ENCODE measurements at regions not wholly inside any gene's neighbourhood (a gene's known extent, or its start where the extent isn't known, plus 50 kb on each side); places are given as distances from the start of the nearest gene placed in this dataset.
A peak's percentile ranks its signal among the peaks of the same experiment; 100 is the strongest.

DNA sequence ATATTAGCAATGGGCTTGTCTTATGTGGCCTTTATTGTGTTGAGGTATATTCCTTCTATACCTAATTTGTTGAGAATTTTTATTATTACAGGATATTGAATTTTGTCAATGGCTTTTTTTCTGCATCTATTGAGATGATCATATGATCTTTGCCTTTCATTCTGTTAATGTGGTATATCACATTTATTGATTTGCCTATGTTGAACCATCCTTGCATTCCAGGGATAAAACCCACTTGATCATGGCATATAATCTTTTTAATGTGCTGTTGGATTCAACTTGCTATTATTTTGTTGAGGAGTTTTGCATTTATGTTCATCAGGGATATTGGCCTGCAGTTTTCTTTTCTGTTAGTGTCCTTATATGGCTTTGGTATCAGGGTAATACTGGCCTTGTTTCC, 91.8 kb upstream of the KLF14 start:
- no peak for DNase-seq (ENCODE audit: insufficient read length)
- TF ChIP-seq POLR2AphosphoS5 (IDR thresholded peaks at IDR 0.05; ENCODE audit: low read depth, low read length): no peak
- FAIRE-seq: no peak

DNA sequence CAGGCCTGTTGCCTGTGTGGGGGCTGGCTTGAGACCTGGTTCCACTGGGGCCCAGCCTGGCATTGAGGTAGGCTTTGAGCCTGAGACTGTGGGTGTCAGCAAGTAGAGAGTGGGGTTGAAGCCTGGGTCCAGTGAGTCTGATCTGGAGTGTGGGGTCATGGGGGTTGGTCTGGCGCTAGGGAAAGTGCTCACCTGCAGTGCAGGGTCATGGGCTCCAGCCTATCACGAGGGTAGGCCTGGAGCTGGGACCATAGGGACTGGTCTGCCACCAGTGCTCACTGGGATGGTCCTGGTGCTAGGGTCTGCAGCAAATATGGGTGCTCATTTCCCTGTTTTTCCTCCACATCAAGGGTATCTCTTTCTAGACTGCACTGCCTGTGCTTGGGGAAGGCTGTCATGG, 95.4 kb upstream of the KLF14 start:
- no peak for DNase-seq (ENCODE audit: insufficient read length)
- FAIRE-seq: no peak
- TF ChIP-seq POLR2AphosphoS5 (IDR thresholded peaks at IDR 0.05; ENCODE audit: low read depth, low read length): no peak

DNA sequence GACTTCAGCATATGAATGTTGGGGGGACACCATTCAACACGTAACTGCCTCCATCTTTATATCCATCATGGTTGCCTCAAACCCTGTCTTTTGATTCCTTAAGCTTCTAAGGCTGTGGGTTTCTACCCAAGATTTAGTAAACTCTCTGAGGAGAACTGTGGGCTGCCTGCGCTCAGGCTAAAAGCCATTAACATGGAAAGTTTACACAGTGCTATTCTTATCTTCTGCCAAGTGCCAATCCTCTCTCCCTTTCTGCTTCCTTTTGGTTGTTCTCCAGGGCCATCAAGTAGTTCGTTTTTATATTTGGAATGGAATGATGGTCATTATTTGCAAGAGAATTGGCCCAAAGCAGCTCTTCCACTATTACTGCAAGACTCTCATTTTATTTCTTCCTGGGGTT, 97.3 kb upstream of the KLF14 start:
- no peak for DNase-seq (ENCODE audit: insufficient read length)
- TF ChIP-seq POLR2A (IDR thresholded peaks at IDR 0.05; ENCODE audit: low read depth, low read length) (no peak), POLR2AphosphoS5 (IDR thresholded peaks at IDR 0.05; ENCODE audit: low read depth, low read length) (no peak), TAF1 (IDR thresholded peaks at IDR 0.05; ENCODE audit: borderline replicate concordance, low read depth, low read length) (no peak)
- FAIRE-seq: no peak

DNA sequence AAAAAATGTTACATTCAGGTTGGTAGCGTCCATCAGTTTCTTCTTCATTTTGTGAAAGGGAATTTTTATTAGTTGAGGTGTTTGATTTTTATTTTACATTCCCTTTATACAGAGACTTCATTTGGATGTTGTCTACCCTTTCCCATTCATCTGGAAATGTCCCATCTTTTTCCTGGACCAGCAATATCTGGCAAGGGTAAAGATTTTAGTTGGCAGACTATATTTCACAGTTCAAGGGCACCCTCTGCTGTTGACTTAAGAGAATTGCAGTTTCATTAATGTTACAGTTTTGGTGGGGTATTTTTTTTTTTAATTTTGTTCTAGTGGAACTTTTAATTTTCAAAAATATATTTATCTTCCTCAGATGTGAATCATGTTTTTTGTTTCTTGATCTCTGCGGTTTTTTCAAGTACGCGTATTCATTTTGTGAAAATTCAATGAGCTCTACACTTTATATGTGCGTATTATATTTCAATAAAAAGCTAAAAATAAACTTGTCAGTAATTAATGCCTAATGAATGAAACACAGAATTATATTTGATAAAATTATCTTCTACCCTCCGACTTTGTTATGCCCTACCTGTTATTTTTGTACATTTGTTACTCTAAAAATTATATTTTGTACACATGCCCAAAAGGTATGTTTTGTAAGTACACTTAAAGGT, 97.9 kb upstream of the KLF14 start:
- DNase-seq (ENCODE audit: insufficient read length) (no peak), FAIRE-seq (peak; percentile 67)
- TF ChIP-seq POLR2A (IDR thresholded peaks at IDR 0.05; ENCODE audit: low read depth, low read length) (no peak), TAF1 (IDR thresholded peaks at IDR 0.05; ENCODE audit: borderline replicate concordance, low read depth, low read length) (no peak), POLR2AphosphoS5 (IDR thresholded peaks at IDR 0.05; ENCODE audit: low read depth, low read length) (no peak)

DNA sequence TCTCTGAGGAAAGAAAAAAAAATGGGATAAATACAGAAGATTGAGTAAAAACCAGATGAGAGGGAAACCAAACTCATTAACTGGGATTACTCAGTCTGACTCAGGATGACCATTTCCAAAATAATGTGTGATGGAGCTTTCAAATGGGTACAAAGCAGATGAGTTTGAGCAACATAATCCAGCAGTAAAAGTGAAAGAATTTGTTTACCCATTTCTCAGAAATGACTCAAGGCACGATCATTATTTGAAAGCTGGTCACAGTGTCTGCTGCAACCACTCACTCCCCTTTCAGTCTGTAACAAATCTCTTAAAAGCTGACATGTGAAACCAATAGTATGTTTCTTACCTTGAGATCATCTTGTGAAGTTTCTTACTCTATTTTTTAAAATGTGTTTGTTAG, 104.7 kb upstream of the KLF14 start:
- TF ChIP-seq TAF1 (IDR thresholded peaks at IDR 0.05; ENCODE audit: borderline replicate concordance, low read depth, low read length) (no peak), POLR2AphosphoS5 (IDR thresholded peaks at IDR 0.05; ENCODE audit: low read depth, low read length) (no peak), POLR2A (IDR thresholded peaks at IDR 0.05; ENCODE audit: low read depth, low read length) (no peak)
- DNase-seq (ENCODE audit: insufficient read length) (peak; percentile 31), FAIRE-seq (no peak)

DNA sequence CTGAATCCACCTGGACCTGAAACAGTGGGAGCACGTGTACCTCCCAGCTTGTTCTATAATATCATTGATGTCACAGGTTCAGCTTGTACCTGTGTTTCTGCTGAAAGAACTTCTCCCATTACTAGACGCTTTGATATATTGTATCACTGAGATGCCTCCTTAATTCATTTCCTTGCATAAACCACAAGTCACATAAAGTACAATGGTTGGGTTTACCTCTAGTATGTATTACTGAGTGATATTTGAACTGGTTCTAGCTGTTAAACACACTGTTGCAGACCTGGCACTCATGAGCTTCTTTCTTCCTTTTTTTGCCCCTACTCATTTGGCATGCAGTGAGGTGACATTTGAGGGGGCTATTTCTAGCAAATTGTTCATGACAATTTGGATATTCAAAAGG, 106.6 kb upstream of the KLF14 start:
- no peak for FAIRE-seq
- TF ChIP-seq POLR2AphosphoS5 (IDR thresholded peaks at IDR 0.05; ENCODE audit: low read depth, low read length) (no peak), POLR2A (IDR thresholded peaks at IDR 0.05; ENCODE audit: low read depth, low read length) (no peak), TAF1 (IDR thresholded peaks at IDR 0.05; ENCODE audit: borderline replicate concordance, low read depth, low read length) (no peak)
- DNase-seq (ENCODE audit: insufficient read length): no peak

DNA sequence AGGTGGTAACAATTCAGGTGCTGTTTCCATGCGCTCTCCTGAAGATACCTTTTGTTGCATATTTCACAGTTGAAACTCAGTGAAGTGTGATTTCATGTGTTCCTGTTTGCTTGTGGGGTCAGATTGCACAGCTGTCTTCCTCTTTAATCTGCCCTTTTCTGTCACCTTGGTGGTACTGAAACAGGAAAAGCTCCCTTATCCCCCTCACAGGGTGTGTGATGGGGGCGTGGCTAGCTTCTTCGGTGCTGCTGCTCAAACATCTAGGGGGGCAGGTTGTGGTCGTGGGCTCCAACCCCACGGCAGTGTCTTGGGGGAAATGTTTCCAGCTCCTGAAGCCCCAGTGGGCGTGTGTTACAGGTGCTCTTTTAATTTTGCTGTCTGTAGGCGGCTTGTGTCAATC, 107.4 kb upstream of the KLF14 start:
- no peak for TF ChIP-seq POLR2A (IDR thresholded peaks at IDR 0.05; ENCODE audit: low read depth, low read length)
- TF ChIP-seq POLR2AphosphoS5 (IDR thresholded peaks at IDR 0.05; ENCODE audit: low read depth, low read length): no peak
- no peak for TF ChIP-seq TAF1 (IDR thresholded peaks at IDR 0.05; ENCODE audit: borderline replicate concordance, low read depth, low read length)
- FAIRE-seq: no peak
- DNase-seq (ENCODE audit: insufficient read length): no peak

DNA sequence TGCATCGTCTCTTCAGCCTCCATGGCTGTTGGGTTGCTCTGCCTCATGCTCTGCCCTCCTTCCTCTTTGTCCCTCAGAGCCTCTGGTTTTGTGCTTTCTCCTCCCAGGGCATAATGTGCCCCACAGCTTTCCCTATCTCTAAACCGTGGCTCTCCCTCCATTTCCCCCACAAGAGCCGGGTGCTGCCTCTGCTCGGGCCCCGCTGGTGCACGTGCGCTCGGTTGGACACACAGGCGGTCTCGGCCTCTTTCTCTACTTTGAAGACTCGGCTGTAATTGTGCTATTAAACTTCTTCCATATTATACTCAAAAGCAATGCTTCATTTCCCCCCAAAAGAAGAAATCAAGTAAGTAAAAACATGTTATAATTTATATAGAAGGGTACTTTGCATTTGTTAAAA, 109.7 kb upstream of the KLF14 start:
- no peak for DNase-seq (ENCODE audit: insufficient read length)
- no peak for FAIRE-seq
- TF ChIP-seq TAF1 (IDR thresholded peaks at IDR 0.05; ENCODE audit: borderline replicate concordance, low read depth, low read length): no peak
- no peak for TF ChIP-seq POLR2A (IDR thresholded peaks at IDR 0.05; ENCODE audit: low read depth, low read length)
- no peak for TF ChIP-seq POLR2AphosphoS5 (IDR thresholded peaks at IDR 0.05; ENCODE audit: low read depth, low read length)

DNA sequence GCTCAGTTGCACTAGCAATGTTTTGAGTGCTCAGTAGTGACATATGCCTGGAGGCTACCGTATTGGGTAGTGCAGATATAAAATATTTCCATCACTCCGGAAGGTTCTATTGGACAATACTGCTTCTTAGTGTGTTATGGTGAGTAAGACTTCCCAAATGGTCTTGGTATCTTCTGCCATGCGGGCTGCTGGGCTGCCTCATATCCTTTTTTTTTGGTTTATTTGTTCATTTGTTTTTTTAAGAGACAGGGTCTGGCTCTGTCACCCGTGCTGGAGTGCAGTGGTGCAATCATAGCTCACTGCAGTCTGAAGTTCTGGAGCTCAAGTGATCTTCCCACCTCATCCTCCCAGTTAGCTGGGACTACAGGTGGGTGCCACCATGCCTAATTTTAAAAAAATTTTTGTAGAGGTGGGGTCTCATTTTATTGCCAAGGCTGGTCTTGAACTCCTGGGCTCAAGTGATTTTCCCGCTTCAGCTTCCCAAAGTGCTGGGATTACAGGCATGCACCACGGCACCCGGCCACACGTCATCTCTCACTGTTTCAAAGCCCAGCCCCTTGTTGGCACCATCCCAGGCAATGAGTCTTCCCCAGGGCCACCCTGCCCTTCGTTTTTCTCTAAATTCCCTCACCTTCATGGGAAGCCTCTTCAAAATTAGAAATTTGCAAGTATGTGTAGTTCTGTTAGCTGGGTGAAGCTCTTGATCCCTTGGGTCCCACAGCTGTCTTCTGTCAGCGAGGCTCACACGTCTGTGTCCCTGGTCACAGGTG, 111.0 kb upstream of the KLF14 start:
- no peak for TF ChIP-seq TAF1 (IDR thresholded peaks at IDR 0.05; ENCODE audit: borderline replicate concordance, low read depth, low read length)
- no peak for TF ChIP-seq POLR2A (IDR thresholded peaks at IDR 0.05; ENCODE audit: low read depth, low read length)
- TF ChIP-seq POLR2AphosphoS5 (IDR thresholded peaks at IDR 0.05; ENCODE audit: low read depth, low read length): no peak
- DNase-seq (ENCODE audit: insufficient read length) (no peak), FAIRE-seq (no peak)

DNA sequence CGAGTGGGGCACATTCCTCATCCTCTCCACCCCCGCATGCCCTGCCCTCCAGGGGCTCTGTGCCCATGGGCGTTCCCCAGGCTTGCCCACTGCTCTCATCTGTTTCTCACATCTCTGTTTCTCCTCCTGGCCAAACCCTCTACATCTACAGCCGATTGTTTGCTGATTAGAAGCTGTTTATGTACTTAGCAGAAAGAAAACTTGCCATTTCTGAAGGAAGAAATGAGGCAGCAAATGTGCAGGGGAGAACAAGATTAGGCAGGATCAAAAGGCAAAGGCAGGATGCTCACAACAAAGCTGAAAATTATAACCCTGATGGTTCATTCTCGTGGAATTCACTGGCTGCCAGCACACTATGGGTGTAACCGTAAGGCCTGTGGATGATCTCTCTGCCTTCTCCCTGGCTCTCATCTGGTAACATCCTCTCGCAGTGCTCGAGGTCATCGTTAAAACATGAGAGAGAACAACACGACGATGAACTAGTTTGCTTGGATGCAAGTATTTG, 111.6 kb upstream of the KLF14 start:
- no peak for FAIRE-seq
- DNase-seq (ENCODE audit: insufficient read length): no peak
- TF ChIP-seq POLR2AphosphoS5 (IDR thresholded peaks at IDR 0.05; ENCODE audit: low read depth, low read length) (no peak), POLR2A (IDR thresholded peaks at IDR 0.05; ENCODE audit: low read depth, low read length) (no peak), TAF1 (IDR thresholded peaks at IDR 0.05; ENCODE audit: borderline replicate concordance, low read depth, low read length) (no peak)

DNA sequence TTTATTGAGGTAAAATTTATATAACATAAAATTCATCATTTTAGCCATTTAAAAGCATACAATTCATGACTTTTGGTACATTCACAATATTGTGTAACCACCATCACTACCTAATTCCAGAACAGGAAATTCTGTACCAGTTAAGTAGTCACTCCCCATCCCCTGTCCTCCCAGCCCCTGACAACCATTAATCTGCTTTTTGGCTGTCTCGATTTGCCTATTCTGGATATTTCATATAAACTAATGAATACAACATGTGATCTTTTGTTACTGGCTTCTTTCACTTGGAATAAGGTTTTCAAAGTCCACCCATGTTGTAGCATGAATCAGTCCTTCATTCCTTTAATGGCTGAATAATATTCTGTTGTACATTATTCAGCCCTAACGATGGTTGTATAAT, 115.6 kb upstream of the KLF14 start:
- FAIRE-seq: no peak
- DNase-seq (ENCODE audit: insufficient read length): no peak
- TF ChIP-seq POLR2AphosphoS5 (IDR thresholded peaks at IDR 0.05; ENCODE audit: low read depth, low read length): no peak
- TF ChIP-seq POLR2A (IDR thresholded peaks at IDR 0.05; ENCODE audit: low read depth, low read length): no peak
- TF ChIP-seq TAF1 (IDR thresholded peaks at IDR 0.05; ENCODE audit: borderline replicate concordance, low read depth, low read length): no peak

DNA sequence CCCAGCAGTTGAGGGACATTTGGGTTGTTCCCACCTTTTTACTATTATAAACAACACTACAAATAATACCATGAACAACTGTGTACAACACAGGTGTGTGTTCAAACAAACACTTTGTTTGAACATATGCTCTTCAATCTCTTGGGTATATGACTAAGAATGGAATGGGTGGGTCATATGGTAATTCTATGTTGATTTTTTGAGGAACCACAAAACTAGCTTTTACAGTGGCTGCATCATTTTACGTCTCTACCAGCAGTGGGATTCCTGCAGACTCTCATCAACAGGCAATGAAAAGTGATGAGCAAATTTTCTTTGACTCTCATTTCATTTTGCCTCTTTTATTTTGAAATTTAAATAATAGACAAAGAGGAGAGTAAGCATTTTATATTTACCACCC, 116.9 kb upstream of the KLF14 start:
- FAIRE-seq (no peak), DNase-seq (ENCODE audit: insufficient read length) (no peak)
- no peak for TF ChIP-seq POLR2A (IDR thresholded peaks at IDR 0.05; ENCODE audit: low read depth, low read length)
- TF ChIP-seq POLR2AphosphoS5 (IDR thresholded peaks at IDR 0.05; ENCODE audit: low read depth, low read length): no peak
- TF ChIP-seq TAF1 (IDR thresholded peaks at IDR 0.05; ENCODE audit: borderline replicate concordance, low read depth, low read length): no peak

Data from GM12892 (cell line).